Upper lobe of left lung (tissue), 4 donors: ENCODE measurements at regions not wholly inside any gene's neighbourhood (a gene's known extent, or its start where the extent isn't known, plus 50 kb on each side); places are given as distances from the start of the nearest gene placed in this dataset.

Experiments
- CTCF ChIP-seq, 6 experiments: fragments of 450-650 bp in 4 of 6; fragments of 200-600 bp in 2 of 6; sonication (generic) in 2 of 6; IDR thresholded peaks; one replicate each; pipeline ENCODE4 v1.5.1; 2016 to 2019; ENCODE audit warnings: antibody characterized with exemption in 6 of 6
- EP300 ChIP-seq, 4 donors: sonication (generic); formaldehyde crosslinking; IDR thresholded peaks; one replicate each; pipeline ENCODE4 v1.5.1; 2017; ENCODE audit warnings: antibody characterized with exemption in 4 of 4, control low read depth in 2 of 4
- POLR2A ChIP-seq, 4 donors: fragments of 450-650 bp; IDR thresholded peaks; one replicate each; pipeline ENCODE4 v1.5.1; 2016 to 2017; ENCODE audit warnings: antibody characterized with exemption in 4 of 4, mild to moderate bottlenecking in 2 of 4
- POLR2AphosphoS5 ChIP-seq, 2 donors: sonication (generic); formaldehyde crosslinking; IDR thresholded peaks; one replicate each; pipeline ENCODE4 v1.5.1; 2017; ENCODE audit warnings: antibody characterized with exemption in 2 of 2

- no peak for TF ChIP-seq CTCF (IDR thresholded peaks at IDR 0.05)
- TF ChIP-seq EP300 (IDR thresholded peaks at IDR 0.05): no peak
- TF ChIP-seq POLR2A (IDR thresholded peaks at IDR 0.05): no peak
- no peak for TF ChIP-seq POLR2AphosphoS5 (IDR thresholded peaks at IDR 0.05)
Observed at GRCh38 chr9:94033383-94033782, 50.9 kb upstream of the PTPDC1 start.
